Body of pancreas (tissue), 4 donors: ENCODE measurements at regions not wholly inside any gene's neighbourhood (a gene's known extent, or its start where the extent isn't known, plus 50 kb on each side); places are given as distances from the start of the nearest gene placed in this dataset.

Experiments used
- CTCF ChIP-seq, 7 experiments: fragments of 450-650 bp in 4 of 7; fragments of 200-600 bp in 3 of 7; sonication (generic) in 3 of 7; IDR thresholded peaks; one replicate each; pipeline ENCODE4 v1.5.1; 2016 to 2019; ENCODE audit warnings: antibody characterized with exemption in 7 of 7
- POLR2A ChIP-seq, 3 donors: fragments of 450-650 bp; IDR thresholded peaks; one replicate each; pipeline ENCODE4 v1.6.1; 2016; ENCODE audit warnings: antibody characterized with exemption in 3 of 3, mild to moderate bottlenecking in 2 of 3

GRCh38 chrX:131843987-131844386 lies 179.1 kb upstream of the STK26 start:
- no peak for TF ChIP-seq POLR2A (IDR thresholded peaks at IDR 0.05)
- TF ChIP-seq CTCF (IDR thresholded peaks at IDR 0.05), result no peak
